ENCODE measurements at regions not wholly inside any gene's neighbourhood (a gene's known extent, or its start where the extent isn't known, plus 50 kb on each side); places are given as distances from the start of the nearest gene placed in this dataset.
A peak's percentile ranks its signal among the peaks of the same experiment; 100 is the strongest.
"Not testable (repeated sequence)": the region's sequence is repeated elsewhere in the genome, so short reads cannot be mapped to it uniquely, and the experiment has no call there.

DNA sequence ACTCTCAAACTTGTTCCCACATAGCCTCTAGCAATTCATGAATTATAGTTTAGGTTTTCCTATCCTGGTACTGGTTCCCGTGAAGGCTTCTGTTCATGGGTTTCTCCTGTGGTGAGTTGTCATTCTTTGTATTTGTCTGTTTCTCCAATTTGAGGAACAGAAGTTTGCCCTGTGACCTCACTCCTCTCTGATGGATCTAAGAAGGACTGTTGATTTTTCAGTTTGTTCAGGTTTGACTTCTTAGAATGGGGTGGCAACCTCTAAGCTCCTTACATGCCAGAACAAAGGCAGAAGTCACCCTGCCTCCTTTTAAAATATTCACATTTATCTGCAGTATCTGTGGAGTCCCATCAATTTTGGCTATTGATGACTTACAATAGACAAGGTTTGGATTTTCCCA, 354.0 kb downstream of the SPRY2 start:
- no peak for DNase-seq (ENCODE audit: low spot score)

DNA sequence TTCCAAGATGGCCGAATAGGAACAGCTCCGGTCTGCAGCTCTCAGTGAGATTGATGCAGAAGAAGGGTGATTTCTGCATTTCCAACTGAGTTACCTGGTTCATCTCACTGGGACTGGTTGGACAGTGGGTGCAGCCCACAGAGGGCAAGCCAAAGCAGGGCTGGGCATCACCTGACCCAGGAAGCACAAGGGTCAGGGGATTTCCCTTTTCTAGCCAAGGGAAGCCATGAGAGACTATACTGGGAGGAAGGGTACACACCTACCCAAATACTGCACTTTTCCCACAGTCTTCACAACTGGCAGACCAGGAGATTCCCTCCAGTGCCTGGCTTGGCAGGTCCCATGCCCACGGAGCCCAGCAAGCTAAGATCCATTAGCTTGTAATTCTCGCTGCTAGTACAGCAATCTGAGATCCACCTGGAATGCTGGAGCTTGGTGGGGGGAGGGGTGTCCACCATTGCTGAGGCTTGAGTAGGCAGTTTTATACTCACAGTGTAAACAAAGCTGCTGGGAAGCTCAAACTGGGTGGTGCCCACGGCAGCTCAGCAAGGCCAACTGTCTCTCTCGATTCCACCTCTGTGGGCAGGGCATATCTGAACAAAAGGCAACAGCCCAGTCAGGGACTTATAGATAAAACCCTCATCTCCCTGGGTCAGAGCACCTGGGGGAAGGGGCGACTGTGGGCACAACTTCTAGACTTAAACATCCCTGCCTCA, 365.8 kb downstream of the SPRY2 start:
- DNase-seq (ENCODE audit: low spot score) = not testable (repeated sequence)

DNA sequence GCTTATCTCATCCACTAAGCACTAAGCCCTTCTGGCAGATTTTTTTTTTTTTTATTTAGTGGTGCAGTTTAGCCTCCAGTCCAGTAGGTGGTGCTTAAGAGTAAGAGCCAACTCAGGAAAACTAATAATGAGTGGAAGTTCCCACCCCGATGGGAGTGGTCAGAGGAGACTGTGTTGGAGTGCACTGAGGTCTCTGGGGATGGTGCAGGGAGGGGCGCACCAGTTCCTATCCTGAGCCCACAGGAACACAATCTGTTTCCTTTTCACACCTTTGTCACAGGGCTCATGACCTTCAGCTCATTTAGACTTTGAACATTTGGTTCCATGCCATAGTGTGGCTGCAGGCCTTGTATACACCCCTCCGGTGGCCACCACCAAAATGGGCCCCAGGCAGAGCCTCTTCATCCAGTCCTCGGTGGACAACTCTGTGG, 367.4 kb downstream of the SPRY2 start:
- no peak for DNase-seq (ENCODE audit: low spot score)

DNA sequence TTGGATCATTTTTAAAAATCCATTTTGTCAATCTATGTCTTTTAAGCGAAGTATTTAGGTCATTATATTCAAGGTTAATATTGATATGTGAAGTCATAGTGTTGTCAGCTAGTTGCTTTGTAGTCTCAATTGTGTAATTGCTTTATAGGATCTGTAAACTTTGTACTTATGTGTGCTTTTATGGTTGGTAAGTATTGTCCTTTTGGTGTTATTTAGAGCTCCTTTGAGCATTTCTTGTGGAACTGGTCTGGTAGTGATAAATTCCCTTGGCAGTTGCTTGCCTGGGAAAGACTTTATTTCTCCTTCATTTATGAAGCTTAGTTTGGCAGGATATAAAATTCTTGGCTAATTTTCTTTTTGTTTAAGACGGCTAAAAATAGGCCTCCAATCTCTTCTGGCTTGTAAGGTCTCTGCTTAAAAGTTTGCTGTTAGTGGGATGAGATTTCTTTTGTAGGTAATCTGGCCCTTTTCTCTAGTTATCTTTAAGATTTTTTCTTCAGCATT, 368.8 kb downstream of the SPRY2 start:
- DNase-seq (ENCODE audit: low spot score) = no peak

DNA sequence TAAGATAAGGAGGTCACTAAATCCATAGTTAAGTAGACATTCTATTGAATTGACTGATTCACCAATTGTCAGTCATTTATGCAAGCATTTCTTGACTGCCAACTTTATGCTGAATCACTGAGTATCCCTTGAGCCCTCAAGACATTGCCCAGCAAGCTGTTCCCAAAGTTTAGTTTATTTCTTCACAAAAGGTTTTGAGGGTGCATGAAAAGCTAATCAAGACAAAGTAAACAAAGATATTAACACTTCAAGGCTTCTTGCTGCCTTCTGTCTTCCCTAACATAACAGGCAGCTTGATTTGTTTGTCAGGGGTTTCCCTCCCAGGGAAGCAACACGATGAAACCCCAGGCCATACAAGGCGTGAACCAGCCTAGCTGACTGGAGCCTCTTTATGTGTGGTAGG, 374.4 kb downstream of the SPRY2 start:
- DNase-seq (ENCODE audit: low spot score) = no peak

DNA sequence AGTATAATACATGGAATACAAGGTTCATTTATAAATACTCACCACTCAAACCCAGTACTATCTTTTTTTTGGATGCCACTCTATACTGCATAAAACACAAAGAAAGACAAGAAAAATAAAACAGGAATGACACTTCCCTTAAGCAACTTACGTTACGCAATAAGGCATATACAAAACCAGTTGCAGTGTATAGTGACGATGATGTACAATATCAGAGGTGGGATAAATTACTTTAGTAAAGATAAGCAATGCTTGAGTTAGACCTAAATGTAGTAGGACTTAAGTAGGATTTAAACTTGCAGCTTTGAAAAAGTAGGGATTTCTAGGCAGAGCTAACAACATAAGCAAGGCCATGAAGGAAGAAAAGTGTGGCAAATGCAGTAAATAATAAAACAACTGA, 374.9 kb downstream of the SPRY2 start:
- DNase-seq (ENCODE audit: low spot score) = no peak

DNA sequence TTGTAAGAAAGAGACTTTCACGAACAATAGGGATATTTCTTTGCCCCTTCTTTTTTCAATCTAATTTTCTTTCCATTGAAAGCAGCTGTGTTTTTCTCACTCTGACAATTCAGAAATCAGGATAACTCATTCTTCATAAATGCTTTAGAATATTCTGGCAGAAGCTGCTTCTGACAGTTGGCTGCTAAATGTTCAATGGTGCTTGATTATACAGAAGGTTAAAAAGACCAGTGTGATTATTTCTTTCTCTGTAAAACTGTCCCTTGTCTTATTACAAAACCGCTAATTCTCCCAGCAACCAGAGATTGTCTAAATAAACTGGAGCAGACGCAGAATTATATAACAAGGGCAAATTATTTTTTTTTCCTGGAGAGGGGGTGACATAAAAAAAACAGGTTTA, 394.4 kb downstream of the SPRY2 start:
- no peak for DNase-seq (ENCODE audit: low spot score)

DNA sequence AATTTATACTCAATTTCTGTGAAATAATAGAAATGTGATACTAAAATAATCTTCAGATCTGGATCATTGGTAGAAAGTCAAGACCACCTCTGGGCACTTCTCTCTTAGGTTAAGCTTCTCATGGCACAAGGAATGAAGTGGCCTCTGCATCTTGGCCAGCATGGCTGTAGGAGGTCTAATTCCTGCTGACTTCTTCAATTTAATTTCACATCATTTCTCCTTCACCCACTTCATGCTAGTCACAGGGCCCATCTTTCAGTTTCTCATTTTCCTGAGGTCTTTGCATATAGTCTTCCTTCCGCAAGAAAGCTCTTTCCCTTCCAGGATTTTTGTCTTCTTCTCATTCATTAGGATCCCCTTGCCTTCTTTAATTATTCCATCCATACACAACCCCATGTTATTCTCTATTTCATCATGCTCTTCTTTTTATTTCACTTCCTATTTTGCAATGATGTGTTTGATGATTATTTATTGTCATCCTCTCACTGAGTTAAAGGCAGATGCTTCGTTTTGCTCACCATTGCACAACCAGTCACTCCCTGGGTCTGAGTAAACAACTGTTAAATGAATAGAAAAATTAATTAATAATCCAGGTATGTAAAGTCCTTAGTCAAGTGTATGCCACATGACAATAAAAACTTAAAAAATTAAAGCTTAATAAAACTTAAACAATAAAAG, 397.4 kb downstream of the SPRY2 start:
- DNase-seq (ENCODE audit: low spot score) = no peak

DNA sequence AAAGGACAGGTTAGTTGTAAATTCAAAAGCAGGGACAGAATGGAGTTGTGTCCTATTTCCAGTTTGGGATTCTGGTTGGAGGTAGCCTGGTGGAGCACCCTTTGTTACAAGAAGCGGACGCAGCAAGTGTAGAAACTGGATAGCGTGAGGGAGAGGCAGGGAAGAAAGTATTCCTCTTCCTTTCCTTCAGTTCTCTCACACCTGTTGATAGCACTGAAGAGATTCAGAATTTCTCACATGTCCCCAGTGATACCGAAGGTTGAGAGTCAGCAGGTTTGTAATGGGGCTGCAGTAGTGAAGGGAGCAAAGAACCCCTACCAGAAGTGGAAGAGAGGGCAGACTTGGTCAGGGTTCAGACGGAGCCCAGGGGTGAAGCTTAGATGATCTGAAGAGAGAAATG, 399.2 kb downstream of the SPRY2 start:
- no peak for DNase-seq (ENCODE audit: low spot score)

DNA sequence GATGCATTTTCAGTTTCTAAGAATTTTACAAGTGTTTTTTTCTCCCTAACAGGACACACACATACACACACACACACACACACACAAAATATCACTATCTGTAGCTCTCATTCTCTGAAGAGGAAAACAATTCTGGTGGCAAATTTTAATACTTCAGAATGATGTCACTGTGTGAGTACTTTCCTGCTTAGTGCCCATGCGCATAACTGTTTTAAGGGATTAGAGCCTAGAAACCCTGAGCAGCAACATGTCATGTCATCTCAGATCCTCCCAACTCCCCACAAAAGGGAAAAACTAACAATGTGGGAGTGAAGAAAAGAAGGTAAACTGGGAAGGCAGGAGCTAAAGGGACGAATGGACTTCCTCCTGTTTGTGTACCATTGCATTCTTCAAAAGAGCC, 401.2 kb downstream of the SPRY2 start:
- DNase-seq (ENCODE audit: low spot score) = no peak

DNA sequence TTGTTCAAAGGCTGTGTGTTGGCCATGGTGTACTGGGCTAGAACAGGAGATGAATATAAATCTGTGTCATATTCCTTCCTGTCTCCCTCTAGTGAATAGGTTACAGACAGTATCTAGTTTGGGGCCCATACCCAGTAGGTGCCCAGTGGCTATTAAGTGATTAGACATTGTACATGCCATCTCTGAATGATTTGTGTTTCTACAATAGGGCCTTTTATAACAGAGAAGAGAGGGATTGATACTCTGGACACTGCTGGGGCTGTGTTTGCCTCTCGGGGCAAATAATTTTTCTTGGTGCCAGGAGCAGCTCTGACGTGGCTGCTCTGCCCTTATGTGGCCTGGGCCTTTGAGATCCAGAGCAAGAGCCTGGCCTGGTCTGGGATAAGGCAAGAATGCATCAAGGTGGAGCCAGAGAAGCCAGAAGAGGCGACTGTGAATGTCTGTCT, 403.1 kb downstream of the SPRY2 start:
- DNase-seq (ENCODE audit: low spot score) = no peak

DNA sequence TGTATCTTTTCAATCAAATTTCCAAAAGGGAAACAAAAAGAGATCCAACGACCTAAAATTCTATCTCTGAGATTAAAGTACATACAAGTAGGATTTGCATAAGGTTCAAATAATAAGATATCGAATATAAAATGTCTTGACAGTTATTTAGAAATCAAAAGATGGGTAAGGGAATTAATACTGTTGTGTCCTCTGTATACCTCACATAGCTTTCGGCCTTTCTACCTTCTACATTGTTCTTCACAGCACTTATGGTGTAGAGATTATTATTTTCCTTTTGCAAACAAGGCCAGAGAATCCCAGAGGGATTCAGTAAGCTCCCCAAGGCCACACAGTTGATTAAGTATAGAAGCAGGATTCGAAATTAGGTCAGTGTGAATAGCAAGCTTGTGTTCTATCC, 403.6 kb downstream of the SPRY2 start:
- DNase-seq (ENCODE audit: low spot score) = no peak

DNA sequence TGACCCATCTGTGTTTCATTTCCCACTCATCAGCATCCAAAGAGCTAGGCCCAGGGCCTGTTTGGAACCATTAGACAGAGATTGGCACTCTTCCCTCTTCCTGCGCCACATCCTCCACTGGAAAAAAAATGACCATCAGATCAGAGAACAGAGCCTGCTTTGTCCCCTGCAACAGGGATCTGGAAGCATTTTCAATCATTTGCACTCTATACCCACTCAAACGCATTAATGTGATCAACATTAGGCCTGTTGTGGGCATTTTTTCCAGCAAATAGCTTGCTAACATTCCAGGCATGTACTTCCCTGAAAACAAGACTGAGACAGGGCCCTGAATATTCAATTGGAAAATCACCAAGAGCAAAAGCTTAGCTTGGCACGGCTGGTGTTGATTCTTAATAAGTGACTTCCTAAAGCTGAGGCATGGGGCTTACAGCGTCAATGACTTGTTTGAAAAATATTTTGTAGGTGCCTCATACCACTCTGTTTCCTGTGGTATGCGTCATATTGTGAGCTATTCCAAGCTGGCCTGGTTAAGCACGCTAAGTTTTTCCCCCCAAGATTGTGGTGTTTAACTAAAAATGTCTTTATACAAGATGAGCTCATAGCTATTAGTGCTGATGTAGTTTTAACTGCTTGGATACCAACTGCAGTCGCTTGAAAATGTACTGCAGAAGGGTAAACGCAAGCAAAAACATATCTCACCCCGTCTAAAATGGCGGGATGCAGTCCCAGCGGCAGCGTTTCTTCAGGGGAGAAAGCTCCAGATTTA, 404.4 kb downstream of the SPRY2 start:
- DNase-seq (ENCODE audit: low spot score) = peak; percentile 91

DNA sequence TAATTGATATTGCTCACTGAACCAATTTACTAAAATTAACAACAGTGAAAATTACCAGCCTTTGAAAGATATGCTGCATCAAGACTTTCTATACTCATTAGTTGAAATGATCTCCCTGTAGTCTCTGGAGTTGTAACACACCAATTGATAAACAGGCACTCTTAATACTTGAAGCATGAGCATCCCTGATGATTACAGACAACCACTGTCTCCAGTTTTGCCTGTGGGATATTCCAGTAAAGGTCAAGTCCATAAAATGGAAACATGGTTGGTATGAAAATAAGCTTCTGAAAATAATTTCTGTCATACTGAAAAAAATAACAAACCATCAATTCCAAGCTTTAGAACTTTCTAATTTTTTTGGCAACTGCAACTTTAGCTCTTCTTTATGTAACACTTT, 405.8 kb downstream of the SPRY2 start:
- DNase-seq (ENCODE audit: low spot score) = peak; percentile 14

DNA sequence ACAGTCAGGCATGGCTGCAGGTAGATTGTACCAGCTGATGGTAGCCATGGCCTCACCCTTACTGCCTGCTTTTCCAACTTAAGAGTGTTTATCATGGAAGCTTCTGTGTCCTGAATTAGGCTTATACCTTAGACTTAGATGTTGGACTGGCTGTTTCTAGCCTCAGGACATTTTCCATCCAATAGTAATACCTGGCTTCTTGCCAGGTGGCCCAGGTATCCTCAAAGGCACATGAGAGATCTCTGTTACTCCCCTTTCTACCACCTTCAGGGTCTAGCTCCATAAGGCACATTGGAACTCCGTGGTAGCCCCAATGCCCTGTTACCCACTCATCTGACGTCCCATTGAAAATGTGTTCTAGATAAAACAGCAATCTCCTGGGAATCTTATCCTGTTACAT, 407.5 kb downstream of the SPRY2 start:
- no peak for DNase-seq (ENCODE audit: low spot score)

DNA sequence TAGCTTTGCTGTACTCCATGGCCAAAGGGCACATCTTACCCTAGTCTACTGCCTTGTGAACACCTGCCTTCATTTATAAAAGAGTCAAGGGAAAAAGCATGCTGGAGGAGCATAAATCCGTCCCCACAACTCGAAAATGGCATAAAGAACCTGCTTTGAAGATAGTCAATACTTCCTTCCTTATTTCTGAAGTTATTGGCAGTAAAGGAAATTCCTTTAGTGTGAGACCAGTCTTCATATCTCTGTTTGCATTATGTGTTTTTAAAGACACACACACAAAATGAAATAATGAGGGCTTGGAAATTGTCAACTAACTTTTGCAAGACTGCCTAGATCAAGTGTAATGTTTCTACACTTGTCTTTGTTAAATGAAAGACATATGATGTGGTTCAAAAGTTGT, 408.4 kb downstream of the SPRY2 start:
- no peak for DNase-seq (ENCODE audit: low spot score)

DNA sequence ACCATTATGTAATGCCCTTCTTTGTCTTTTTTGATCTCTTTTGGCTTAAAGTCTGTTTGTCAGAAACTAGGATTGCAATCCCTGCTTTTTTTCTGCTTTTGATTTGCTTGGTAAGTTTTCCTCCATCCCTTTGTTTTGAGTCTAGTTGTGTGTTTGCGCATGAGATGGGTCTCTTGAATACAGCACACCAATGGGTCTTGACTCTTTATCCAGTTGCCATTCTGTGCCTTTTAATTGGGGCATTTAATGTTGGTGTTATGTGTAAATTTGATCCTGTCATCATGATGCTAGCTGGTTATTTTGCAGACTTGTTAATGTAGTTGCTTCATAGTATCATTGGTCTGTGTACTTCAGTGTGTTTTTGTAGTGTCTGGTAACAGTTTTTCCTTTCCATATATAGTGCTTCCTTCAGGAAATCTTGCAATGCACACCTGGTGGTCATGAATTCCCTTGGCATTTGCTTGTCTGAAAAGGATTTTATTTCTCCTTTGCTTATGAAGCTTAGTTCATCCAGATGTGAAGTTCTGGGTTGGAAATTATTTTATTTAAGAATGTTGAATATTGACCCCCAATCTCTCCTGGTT, 416.9 kb downstream of the SPRY2 start:
- DNase-seq (ENCODE audit: low spot score) = not testable (repeated sequence)

DNA sequence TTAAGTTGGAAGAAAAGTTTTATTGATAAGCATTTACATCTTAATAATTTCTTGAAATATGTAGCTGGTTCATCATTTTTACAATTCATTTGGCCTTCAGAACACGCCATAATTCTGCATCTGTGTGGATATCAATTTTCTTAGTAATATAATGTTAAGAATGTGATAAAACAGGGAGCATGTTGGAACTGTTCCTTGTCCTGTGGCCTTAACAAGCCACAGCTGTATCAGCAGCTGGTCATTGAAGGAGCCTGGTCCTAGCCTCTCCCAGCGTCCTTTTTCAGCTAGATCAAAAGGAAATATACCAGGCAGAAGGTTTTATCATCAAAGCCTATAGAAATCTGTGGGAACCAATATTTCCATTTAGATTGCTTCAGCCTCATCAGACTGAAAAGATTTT, 421.8 kb downstream of the SPRY2 start:
- no peak for DNase-seq (ENCODE audit: low spot score)

DNA sequence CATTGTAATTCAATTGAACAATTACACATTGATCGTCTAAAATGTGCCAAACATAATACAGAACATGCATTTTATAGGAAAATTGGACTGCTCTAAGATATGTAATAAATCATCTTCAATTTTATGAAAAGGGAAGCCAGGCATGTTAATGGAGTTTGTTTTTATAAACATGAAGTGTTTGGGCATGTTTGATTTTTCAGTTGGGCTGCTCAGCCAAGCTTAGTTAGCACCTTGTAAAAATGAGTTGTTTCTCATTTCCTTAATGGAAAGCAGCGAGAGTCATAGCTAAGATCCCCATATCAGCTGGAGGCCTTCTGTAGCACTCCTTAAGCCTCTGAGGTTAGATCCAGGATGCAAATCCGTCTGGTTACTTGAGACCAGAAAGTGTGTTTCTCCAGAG, 422.3 kb downstream of the SPRY2 start:
- DNase-seq (ENCODE audit: low spot score) = no peak

DNA sequence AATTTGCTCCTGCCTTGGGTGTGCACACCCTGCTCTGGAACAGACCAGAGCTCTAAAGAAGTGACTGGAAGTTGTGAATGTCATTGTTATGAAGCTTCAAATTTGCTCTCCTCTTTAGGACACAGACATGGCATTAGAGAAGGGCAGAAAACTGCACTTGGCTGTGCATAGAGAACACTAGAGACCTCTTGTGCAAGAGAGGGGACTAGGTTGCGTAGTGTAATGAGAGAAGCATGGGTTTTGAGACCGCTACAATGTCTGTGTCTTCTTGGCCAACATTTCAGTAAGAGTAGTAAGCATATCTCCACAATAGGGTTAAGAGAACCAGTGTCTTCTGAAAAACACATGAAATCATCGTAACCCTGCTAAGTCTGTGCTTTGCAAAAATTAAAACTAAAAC, 423.3 kb downstream of the SPRY2 start:
- DNase-seq (ENCODE audit: low spot score) = no peak

DNA sequence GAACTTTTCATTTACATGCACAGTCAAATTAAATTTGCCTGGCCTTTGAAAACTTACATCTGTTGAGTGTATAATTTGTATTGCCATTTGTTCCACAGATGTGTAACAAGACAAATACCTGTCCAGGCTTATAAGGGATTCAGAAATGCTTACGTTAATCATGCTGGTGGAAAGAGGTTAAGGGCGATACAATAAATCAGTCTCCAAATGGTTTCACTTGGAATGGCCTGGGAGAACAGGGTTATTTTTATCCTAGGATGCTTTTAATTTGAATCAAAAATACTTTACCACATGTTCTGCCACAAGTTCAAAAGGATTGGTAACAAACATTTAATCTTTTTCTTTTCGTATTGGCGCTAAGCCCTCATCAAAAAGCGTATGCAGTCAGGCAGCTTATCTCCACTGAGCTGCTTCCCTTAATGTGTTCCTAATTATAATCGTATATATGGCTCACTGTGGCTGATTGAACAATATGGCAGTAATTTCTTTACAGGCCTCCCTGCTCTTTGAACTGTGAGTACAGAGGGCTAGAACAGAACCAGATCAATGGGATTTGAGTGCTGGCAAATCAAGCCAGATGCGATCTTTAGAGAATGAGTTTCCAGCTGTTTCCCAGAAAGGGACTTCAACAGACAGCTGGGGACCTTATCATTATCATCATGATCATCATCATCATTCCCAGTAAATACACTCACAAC, 425.7 kb downstream of the SPRY2 start:
- no peak for DNase-seq (ENCODE audit: low spot score)
